Osteocyte (in vitro differentiated cells): ENCODE measurements at regions not wholly inside any gene's neighbourhood (a gene's known extent, or its start where the extent isn't known, plus 50 kb on each side); places are given as distances from the start of the nearest gene placed in this dataset.

Source experiments
- DNase-seq: peaks from one replicate; pipeline ENCODE4 v3.0.0; 2021; ENCODE audit warnings: mixed read lengths; ENCODE audit not compliant: unreplicated experiment; ENCODE audit errors: extremely low spot score
- H3K27ac Mint-ChIP-seq: one replicate; pipeline ENCODE4 v1.8.0; 2021; ENCODE audit warnings: mild to moderate bottlenecking, mixed read lengths; ENCODE audit not compliant: unreplicated experiment
- H3K27me3 Mint-ChIP-seq: one replicate; pipeline ENCODE4 v1.8.0; 2021; ENCODE audit warnings: mixed read lengths; ENCODE audit not compliant: unreplicated experiment
- H3K36me3 Mint-ChIP-seq: one replicate; pipeline ENCODE4 v1.8.0; 2021; ENCODE audit warnings: mixed read lengths; ENCODE audit not compliant: unreplicated experiment
- H3K4me1 Mint-ChIP-seq: one replicate; pipeline ENCODE4 v1.8.0; 2021; ENCODE audit warnings: mixed read lengths; ENCODE audit not compliant: unreplicated experiment
- H3K4me3 Mint-ChIP-seq: one replicate; pipeline ENCODE4 v1.8.0; 2021; ENCODE audit warnings: mild to moderate bottlenecking, moderate library complexity, mixed read lengths; ENCODE audit not compliant: unreplicated experiment
- H3K9me3 Mint-ChIP-seq: one replicate; pipeline ENCODE4 v1.8.0; 2021; ENCODE audit warnings: mixed read lengths; ENCODE audit not compliant: unreplicated experiment
- CTCF ChIP-seq: fragments of 200-600 bp; sonication (generic); IDR thresholded peaks from 2 replicates; pipeline ENCODE4 v1.5.0; 2021; ENCODE audit warnings: antibody characterized with exemption, mild to moderate bottlenecking, moderate library complexity

- DNase-seq: no peak
- Mint-ChIP-seq H3K36me3 (no peaks in the 10 kb centered on the region), H3K27me3 (peaks cover 3% of the 10 kb centered on the region), H3K4me1 (no peaks in the 10 kb centered on the region), H3K4me3 (no peak overlapping the region), H3K9me3 (no peaks in the 10 kb centered on the region), H3K27ac (no peak overlapping the region)
- TF ChIP-seq CTCF: no peak
Observed at GRCh38 chr4:77488882-77489281, 116.7 kb upstream of the CXCL13 start.

- H3K27me3 Mint-ChIP-seq: peaks cover 6% of the 10 kb centered on the region
- no peaks in the 10 kb centered on the region for H3K4me1 Mint-ChIP-seq
- no peaks in the 10 kb centered on the region for H3K9me3 Mint-ChIP-seq
- no peak for DNase-seq
- no peak overlapping the region for H3K4me3 Mint-ChIP-seq
- H3K36me3 Mint-ChIP-seq: no peaks in the 10 kb centered on the region
- no peak overlapping the region for H3K27ac Mint-ChIP-seq
- no peak for TF ChIP-seq CTCF
Observed at GRCh38 chr4:77493120-77493752, 112.4 kb upstream of the CXCL13 start.

- no peak for TF ChIP-seq CTCF
- no peak overlapping the region for H3K27ac Mint-ChIP-seq
- H3K9me3 Mint-ChIP-seq: no peaks in the 10 kb centered on the region
- no peak overlapping the region for H3K4me3 Mint-ChIP-seq
- peaks cover 6% of the 10 kb centered on the region for H3K27me3 Mint-ChIP-seq
- DNase-seq: no peak
- H3K36me3 Mint-ChIP-seq: no peaks in the 10 kb centered on the region
- no peaks in the 10 kb centered on the region for H3K4me1 Mint-ChIP-seq
Observed at GRCh38 chr4:77493829-77494551, 111.6 kb upstream of the CXCL13 start.

GRCh38 chr4:77496457-77496856 lies 109.2 kb upstream of the CXCL13 start:
- Mint-ChIP-seq H3K27me3 (peaks cover 4% of the 10 kb centered on the region), H3K27ac (no peak overlapping the region), H3K4me3 (no peak overlapping the region), H3K36me3 (no peaks in the 10 kb centered on the region), H3K9me3 (no peaks in the 10 kb centered on the region), H3K4me1 (no peaks in the 10 kb centered on the region)
- no peak for TF ChIP-seq CTCF
- no peak for DNase-seq

GRCh38 chr4:77500801-77501200 lies 104.8 kb upstream of the CXCL13 start:
- no peak for DNase-seq
- Mint-ChIP-seq H3K27me3 (peaks cover 3% of the 10 kb centered on the region), H3K27ac (no peak overlapping the region)

More at GRCh38 chr4:77500801-77501200, 104.8 kb upstream of the CXCL13 start:
- Mint-ChIP-seq H3K36me3 (no peaks in the 10 kb centered on the region), H3K4me3 (no peak overlapping the region), H3K9me3 (no peaks in the 10 kb centered on the region), H3K4me1 (no peaks in the 10 kb centered on the region)
- TF ChIP-seq CTCF: no peak
